ENCODE measurements at regions not wholly inside any gene's neighbourhood (a gene's known extent, or its start where the extent isn't known, plus 50 kb on each side); places are given as distances from the start of the nearest gene placed in this dataset.
"Not testable (repeated sequence)": the region's sequence is repeated elsewhere in the genome, so short reads cannot be mapped to it uniquely, and the experiment has no call there.

GRCh38 chrY:19053806-19054205, 280.3 kb upstream of the HSFY2 start:
- DNase-seq (ENCODE audit: low spot score), result no peak

- no peak for DNase-seq (ENCODE audit: low spot score)
Observed at GRCh38 chrY:19051021-19051420, 277.5 kb upstream of the HSFY2 start.

- DNase-seq (ENCODE audit: low spot score), result no peak
Observed at GRCh38 chrY:19042984-19043442, 269.5 kb upstream of the HSFY2 start.

GRCh38 chrY:19042306-19042958, 268.9 kb upstream of the HSFY2 start:
- no peak for DNase-seq (ENCODE audit: low spot score)

GRCh38 chrY:19026631-19027030, 253.1 kb upstream of the HSFY2 start:
- no peak for DNase-seq (ENCODE audit: low spot score)

GRCh38 chrY:19023934-19024333, 250.4 kb upstream of the HSFY2 start:
- DNase-seq (ENCODE audit: low spot score), result no peak

- no peak for DNase-seq (ENCODE audit: low spot score)
Observed at GRCh38 chrY:19020193-19020592, 246.7 kb upstream of the HSFY2 start.

- DNase-seq (ENCODE audit: low spot score), result no peak
Observed at GRCh38 chrY:19016990-19017389, 243.5 kb upstream of the HSFY2 start.

- no peak for DNase-seq (ENCODE audit: low spot score)
Observed at GRCh38 chrY:19015854-19016253, 242.3 kb upstream of the HSFY2 start.

- DNase-seq (ENCODE audit: low spot score), result no peak
Observed at GRCh38 chrY:19015213-19015612, 241.7 kb upstream of the HSFY2 start.

GRCh38 chrY:19012985-19013384, 239.4 kb upstream of the HSFY2 start:
- DNase-seq (ENCODE audit: low spot score), result no peak

GRCh38 chrY:19011605-19012090, 238.1 kb upstream of the HSFY2 start:
- DNase-seq (ENCODE audit: low spot score), result no peak

- no peak for DNase-seq (ENCODE audit: low spot score)
Observed at GRCh38 chrY:19006234-19006633, 232.7 kb upstream of the HSFY2 start.

GRCh38 chrY:19005579-19005978, 232.0 kb upstream of the HSFY2 start:
- no peak for DNase-seq (ENCODE audit: low spot score)

- DNase-seq (ENCODE audit: low spot score), result no peak
Observed at GRCh38 chrY:18997635-18998240, 224.2 kb upstream of the HSFY2 start.

- DNase-seq (ENCODE audit: low spot score), result no peak
Observed at GRCh38 chrY:18993480-18993879, 219.9 kb upstream of the HSFY2 start.

GRCh38 chrY:18992684-18993083, 219.1 kb upstream of the HSFY2 start:
- DNase-seq (ENCODE audit: low spot score), result not testable (repeated sequence)

GRCh38 chrY:18989356-18989755, 215.8 kb upstream of the HSFY2 start:
- DNase-seq (ENCODE audit: low spot score), result no peak

GRCh38 chrY:18966001-18966400, 192.5 kb upstream of the HSFY2 start:
- DNase-seq (ENCODE audit: low spot score), result no peak

- no peak for DNase-seq (ENCODE audit: low spot score)
Observed at GRCh38 chrY:18958846-18959245, 185.3 kb upstream of the HSFY2 start.

GRCh38 chrY:18951657-18952435, 178.3 kb upstream of the HSFY2 start:
- no peak for DNase-seq (ENCODE audit: low spot score)

GRCh38 chrY:18951019-18951418, 177.5 kb upstream of the HSFY2 start:
- no peak for DNase-seq (ENCODE audit: low spot score)

GRCh38 chrY:18936831-18937230, 163.3 kb upstream of the HSFY2 start:
- DNase-seq (ENCODE audit: low spot score), result no peak

All from hematopoietic multipotent progenitor cell treated with erythropoietin and hydrocortisone succinate and interleukin-3 and kit ligand, for 17 days (in vitro differentiated cells).